ENCODE measurements at regions not wholly inside any gene's neighbourhood (a gene's known extent, or its start where the extent isn't known, plus 50 kb on each side); places are given as distances from the start of the nearest gene placed in this dataset.
"Not testable (repeated sequence)": the region's sequence is repeated elsewhere in the genome, so short reads cannot be mapped to it uniquely, and the experiment has no call there.

DNA sequence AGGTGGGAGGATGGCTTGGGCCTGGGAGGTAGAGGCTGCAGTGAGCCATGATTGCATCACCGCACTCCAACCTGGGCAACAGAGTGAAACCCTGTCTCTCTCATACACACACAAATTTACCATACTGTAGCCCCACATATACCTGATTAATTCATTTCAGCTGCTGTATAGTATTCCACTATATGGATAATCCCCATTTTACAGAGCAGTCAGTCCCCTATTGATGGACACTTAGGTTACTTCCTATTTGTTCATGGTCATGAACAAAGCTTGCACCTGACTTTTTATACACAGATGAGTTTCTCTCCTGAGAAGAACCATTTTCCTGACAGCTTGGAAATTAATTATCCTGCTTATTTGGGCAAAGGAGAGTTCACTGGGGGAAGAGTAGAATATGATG is 59.2 kb downstream of the EMX2 start:
- no peak for ATAC-seq

- ATAC-seq: no peak
Observed at GRCh38 chr10:117603081-117603480, 60.5 kb downstream of the EMX2 start.

GRCh38 chr10:117603726-117604125 is 61.2 kb downstream of the EMX2 start:
- ATAC-seq: no peak

- no peak for ATAC-seq
Observed at GRCh38 chr10:117609095-117609795, 66.7 kb downstream of the EMX2 start.

DNA sequence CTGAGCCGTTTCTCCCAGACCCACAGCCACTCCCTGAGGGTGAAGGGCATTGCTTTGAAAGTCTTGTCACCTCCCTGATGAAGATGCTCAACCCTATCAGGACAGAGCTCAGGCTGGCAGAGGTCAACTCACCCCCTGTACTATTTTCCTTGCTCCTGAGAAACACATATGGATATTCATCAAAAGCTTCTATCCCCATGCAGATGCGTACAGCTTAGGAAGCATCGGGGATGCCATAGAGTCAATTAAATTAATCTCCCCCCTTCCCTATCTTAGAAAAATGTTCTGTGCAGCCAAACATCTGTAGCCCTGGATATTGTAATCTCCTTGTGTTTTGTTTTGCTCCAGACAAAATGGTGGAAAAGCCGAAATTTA is 67.2 kb downstream of the EMX2 start:
- no peak for ATAC-seq

- ATAC-seq: no peak
Observed at GRCh38 chr10:117610321-117610720, 67.8 kb downstream of the EMX2 start.

DNA sequence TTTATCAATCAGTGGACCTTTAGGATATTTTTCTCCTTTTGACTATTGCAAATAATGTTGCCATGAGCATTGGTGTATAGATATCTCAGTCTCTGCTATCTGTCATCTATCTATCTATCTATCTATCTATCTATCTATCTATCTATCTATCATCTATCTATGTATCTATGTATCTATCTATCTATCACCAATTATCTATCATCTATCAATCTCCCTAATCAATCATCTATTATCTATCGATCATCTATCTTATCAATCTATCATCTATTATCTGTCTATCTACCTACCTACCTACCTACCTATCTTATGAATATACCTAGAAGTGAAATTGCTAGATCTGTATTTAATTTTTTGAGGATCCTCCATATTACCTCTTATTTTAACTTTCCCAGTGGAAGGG is 69.6 kb downstream of the EMX2 start:
- ATAC-seq: no peak

- ATAC-seq: no peak
Observed at GRCh38 chr10:117615649-117616048, 73.1 kb downstream of the EMX2 start.

DNA sequence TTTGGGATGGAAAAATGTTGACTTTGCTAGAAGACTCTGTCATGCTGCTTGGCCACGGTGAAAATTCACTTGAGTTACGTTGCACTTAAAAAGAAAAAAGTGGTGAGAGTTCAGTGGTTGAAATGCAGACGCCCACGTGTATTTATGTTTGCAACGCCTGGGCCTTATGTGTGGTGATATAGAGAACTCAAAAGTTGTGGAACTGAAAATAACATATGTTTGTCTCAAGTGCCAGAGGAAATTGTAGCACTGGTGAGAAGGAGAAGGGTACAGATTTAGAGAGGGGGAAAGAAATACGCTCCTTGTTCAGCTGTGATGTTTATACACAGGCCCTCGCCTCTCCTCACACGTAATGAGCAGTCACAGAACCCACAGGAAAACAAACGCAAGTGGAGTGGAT is 73.6 kb downstream of the EMX2 start:
- no peak for ATAC-seq

DNA sequence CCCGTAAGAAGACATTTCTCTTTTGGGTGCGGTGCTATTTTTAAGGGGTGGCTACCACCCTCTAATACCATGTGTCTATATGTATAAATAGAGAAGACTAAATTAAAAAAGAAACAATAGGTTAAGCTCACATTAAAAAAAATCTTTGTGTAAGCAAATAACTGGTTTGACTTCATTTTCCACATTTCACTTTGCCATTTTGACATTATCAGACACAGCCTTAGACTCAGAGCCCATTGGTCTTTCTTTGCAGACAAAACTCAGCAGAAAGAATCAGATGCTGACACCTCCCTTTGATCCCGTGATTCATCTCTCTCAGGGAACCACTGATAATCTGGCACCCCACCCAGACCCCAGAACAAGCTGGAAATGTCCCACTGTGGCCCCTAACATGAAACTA is 74.5 kb downstream of the EMX2 start:
- ATAC-seq: no peak

GRCh38 chr10:117617659-117618058 is 75.1 kb downstream of the EMX2 start:
- ATAC-seq: no peak

DNA sequence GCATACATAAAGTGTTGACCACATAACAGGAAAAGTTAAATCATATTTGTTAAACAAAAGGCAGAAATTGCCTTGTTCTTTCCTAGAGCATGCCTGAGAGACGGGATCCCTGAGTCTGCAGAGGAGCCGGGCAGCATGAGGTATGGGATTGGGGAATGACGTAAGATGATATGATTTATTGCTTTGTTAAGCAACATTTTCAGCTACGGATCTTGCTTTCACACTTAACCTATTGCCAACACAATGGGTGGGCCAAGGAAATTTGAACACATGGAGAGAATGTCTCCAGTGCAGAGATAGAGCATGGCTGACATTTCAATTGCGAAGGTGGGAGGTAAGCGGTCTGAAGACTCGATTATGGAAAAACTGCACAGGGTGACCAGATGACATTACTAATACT is 76.7 kb downstream of the EMX2 start:
- no peak for ATAC-seq

DNA sequence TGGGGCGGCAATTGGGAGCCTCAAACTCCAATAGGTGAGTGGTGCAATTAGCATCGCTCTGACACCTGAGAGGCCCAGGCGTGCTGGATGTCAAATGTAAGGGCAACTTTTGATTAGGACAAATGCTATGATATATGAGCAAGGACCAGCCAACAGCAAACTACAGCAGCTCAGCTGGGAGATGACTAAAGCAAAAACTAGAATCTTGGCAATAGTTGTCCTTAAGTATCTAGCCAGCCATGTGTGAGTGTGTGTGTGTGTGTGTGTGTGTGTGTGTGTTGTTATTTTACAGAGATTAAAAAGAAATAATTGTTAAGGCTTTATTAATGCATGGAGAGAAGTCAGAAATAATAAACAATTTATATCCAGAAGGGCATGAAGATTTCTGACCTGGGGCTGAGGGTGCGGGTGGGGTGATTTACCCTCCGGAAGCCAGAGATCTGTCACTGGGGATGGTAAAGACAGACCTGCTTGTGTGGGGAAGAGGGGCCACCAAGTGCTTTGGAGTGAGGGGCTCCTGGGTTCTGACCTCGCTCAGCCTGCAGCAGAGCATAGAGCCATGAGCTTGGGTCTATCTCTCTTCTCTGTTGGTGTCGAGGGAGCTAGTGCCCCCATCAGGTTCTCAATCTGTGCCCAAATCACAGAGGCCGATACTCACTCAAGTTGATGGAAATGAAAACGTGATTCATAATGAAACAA is 77.3 kb downstream of the EMX2 start:
- ATAC-seq: no peak

DNA sequence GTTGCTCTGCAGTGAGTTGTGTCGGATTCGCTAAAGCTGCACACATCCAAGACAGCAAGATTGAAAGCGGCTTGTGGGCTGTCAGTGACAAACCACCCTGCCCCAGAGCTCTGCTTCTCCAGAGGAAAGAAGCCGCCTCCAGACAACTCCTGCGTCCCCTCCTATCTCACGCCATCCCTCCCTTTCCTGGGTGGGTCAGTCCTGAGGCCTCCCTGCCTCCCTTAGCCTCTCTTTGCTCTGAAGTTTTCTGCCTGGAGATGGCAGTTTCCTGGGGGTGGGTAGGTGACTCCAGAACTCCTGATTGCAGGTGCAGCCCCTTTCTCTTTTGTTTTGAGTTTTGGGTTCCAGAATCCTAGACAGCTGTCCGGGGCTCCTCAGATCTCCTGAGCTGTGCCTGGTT is 78.7 kb downstream of the EMX2 start:
- no peak for ATAC-seq

DNA sequence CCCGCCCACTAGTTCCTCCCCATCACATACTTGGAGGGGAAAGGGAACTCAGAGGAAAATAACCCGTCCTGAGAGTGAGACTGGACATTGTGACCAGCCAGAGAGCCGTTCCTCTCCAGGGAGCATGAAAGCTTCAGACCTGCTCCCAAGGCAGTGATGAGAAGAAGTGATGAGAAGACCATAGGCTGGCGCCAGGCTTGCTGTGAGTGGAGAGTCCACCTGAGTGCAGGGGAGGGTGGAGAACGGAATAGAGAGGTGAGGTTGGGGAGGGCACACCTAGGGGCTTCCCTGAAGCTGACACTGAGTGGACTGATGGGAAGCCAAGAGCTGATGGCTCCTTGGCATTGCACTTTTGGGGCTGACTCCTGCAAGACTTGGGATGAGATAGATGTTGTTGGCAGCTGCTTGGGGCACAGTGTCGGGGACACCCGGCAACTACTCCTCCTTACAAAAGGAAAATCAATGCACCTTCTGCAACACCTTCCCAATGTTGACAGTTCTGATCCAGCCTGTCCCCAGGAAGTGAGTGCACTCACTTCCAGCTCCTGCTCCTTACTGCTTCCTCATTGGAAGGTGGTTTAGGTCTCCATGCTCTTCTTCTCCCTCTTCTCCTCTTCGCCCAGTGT is 79.4 kb downstream of the EMX2 start:
- ATAC-seq: no peak

GRCh38 chr10:117622471-117623184 is 80.1 kb downstream of the EMX2 start:
- no peak for ATAC-seq

DNA sequence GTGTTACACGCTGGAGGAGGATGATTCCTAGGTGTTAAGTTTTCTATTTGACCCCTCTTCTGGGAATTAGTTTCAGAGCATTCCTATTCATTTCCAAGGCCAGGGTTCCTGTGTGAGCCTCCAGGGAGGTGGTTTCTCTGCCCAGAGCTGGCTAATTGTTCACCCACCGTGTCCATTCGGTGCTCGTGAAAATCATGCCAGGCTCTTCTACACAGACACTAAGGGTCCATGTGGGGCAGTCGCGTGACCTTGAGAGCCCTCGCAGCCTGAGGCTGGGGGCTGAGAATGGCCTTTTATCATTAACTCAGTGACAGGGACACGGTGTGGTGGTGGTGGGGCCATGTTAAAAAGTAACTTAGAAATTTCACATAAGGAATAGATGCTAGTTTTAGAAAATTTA is 83.7 kb downstream of the EMX2 start:
- no peak for ATAC-seq

GRCh38 chr10:117627561-117627960 is 85.0 kb downstream of the EMX2 start:
- no peak for ATAC-seq

DNA sequence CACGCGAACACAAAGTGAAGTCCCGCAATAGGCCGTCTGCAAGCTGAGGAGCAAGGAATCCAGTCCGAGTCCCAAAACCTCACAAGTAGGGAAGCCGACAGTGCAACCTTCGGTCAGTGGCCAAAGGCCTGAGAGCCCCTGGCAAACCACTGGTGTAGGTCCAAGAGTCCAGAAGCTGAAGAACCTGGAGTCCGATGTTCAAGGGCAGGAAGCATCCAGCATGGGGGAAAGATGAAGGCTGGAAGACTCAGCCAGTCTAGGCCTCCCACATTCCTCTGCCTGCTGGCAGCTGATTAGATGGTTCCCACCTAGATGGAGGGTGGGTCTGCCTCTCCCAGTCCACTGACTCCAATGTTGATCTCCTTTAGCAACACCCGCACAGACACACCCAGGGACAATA is 87.2 kb downstream of the EMX2 start:
- ATAC-seq: not testable (repeated sequence)

DNA sequence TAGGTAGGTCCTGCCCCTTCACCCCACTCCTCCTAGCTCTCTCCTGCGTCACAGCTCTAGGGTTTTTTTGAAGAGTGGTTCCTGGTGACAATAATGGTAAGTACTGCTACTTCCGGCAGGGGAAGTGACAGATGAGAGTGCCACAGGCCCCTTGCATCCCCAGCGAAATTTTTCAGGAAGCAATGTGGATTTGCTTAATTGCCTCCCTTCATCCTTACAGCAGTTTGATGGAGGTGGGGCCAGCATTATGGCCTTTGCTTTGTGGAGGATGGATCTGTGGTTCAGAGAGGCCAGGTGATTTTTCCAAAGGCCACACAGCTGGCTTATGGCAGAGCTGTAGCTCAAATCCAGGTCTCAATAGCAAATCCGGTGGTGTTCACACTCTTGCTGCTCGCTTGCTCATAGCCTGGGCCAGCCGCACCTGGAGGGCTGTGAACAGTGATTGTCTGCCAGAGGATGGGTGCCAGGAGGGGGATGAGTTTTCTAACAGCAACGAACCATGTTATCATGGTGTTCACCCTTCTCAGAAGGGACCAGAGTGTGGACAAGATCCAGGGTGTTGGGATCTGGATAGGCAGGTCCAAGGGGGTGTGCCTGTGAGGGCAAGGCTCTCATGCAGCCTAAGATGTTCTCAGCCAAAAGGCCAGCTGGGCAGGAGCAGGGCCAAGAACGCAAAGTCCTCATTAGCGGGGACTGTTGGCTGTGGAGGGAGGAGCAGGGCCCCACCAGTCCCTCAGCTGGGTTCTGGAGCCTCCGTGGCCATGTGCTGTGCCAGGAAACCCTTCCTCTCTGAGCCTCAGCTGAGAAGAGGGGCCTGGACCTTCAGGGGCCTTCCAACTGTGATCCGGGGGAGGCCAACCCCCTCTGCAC is 89.0 kb downstream of the EMX2 start:
- peak; percentile 17 for ATAC-seq

DNA sequence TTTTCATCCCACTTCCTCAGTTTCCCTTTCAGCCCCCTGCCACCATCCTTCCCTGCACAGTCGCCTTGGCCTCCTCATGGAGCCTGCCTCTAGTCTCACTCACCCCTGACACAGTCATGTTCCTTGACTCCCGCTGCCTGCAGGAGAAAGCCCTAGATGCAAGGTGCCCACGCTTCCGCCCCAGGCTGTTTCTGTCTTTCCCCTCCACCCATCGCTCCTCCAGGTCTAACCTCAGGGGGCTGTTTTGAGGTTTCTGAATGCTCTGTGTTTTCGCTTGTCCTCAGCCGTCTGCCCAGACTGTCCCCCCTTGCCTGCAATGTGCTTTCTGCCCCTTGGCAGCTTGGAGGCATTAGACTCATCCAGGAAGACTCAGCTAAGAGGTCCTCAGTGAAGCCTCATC is 89.9 kb downstream of the EMX2 start:
- no peak for ATAC-seq

DNA sequence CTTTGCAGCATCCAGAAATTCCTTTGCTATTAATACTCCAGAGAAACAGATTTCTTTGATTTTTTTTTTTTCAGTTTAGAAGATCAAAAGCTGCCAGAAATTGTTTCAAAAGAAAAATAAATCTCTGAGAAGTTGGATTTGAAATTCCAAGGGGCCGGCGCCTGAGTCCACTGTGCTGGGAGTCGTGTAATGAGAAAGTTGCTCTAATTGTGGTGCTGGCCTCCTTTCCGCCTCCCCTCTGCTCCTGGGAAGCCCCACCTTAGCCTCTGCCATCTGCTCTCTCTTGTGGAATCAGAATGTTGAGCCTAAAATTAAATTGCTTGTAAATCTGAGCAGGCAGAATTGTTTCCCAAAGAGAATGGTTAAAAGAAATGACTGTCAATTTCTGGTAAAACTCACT is 93.3 kb downstream of the EMX2 start:
- no peak for ATAC-seq

DNA sequence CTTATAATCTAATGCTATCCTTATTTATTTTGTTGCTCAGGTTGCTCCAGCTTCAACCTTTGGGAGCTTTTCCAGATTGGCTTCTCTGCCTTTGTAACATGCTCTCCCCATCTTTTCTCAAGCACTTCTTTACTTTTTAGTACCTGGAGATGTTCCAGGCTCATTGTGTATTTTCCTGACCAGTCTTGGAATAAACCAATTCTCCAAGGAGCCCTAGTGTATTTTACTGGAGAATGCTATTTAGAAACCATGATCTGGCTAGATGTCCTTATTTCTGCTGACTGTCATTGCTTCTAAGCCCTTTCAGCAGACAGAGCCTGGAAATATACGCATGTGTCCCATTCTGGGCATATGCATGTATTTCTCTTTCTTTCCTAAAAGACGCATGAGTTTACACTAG is 95.7 kb downstream of the EMX2 start:
- ATAC-seq: no peak
